ENCODE measurements at regions not wholly inside any gene's neighbourhood (a gene's known extent, or its start where the extent isn't known, plus 50 kb on each side); places are given as distances from the start of the nearest gene placed in this dataset.

- no peak for TF ChIP-seq CTCF (IDR thresholded peaks at IDR 0.05)
- TF ChIP-seq POLR2A (IDR thresholded peaks at IDR 0.05) = no peak
These were observed 1200.3 kb upstream of the LRRN3 start for GRCh38 chr7:109890622-109891021.

Measured in uterus (tissue), 2 donors.